Ascending aorta (tissue), 2 donors: ENCODE measurements at regions not wholly inside any gene's neighbourhood (a gene's known extent, or its start where the extent isn't known, plus 50 kb on each side); places are given as distances from the start of the nearest gene placed in this dataset.
A peak's percentile ranks its signal among the peaks of the same experiment; 100 is the strongest.

Experiments used
- DNase-seq, 2 donors: peaks; one replicate each; pipeline ENCODE4 v3.0.0-alpha.2; 2019; ENCODE audit warnings: low spot score in 2 of 2
- H3K27ac ChIP-seq, 2 donors: fragments of 200-600 bp; sonication (generic); one replicate each; pipeline ENCODE4 v1.5.1; 2016 to 2017; ENCODE audit warnings: mild to moderate bottlenecking in 1 of 2
- H3K27me3 ChIP-seq: fragments of 200-600 bp; sonication (generic); one replicate; pipeline ENCODE4 v1.5.1; 2017
- H3K36me3 ChIP-seq, 2 donors: fragments of 200-600 bp; sonication (generic); one replicate each; pipeline ENCODE4 v1.5.1; 2016
- H3K4me1 ChIP-seq, 2 donors: fragments of 200-600 bp; sonication (generic); one replicate each; pipeline ENCODE4 v1.5.1; 2016 to 2017; ENCODE audit warnings: mild to moderate bottlenecking in 1 of 2
- H3K4me3 ChIP-seq, 2 donors: fragments of 200-600 bp; sonication (generic); one replicate each; pipeline ENCODE4 v1.5.1; 2016 to 2017; ENCODE audit warnings: mild to moderate bottlenecking in 1 of 2
- H3K9me3 ChIP-seq, 2 donors: fragments of 200-600 bp; sonication (generic); one replicate each; pipeline ENCODE4 v1.5.1; 2016
- CTCF ChIP-seq, 3 experiments: fragments of 200-600 bp in 2 of 3; fragments of 450-650 bp in 1 of 3; sonication (generic) in 2 of 3; IDR thresholded peaks; one replicate each; pipeline ENCODE4 v1.5.1; 2016 to 2019; ENCODE audit warnings: antibody characterized with exemption in 3 of 3, mild to moderate bottlenecking in 1 of 3, moderate library complexity in 1 of 3
- intact Hi-C: fragments of 100-400 bp; cut with DNase I; formaldehyde crosslinking; loops from one replicate; pipeline ENCODE4 v1.15.1; 2023

- no peak for DNase-seq
- Histone ChIP-seq H3K4me1 (peaks cover 0 to 8% of the 10 kb centered on the region in 2 donors), H3K27ac (peak overlapping the region; percentile 9 to 69), H3K36me3 (no peaks in the 10 kb centered on the region), H3K9me3 (no peaks in the 10 kb centered on the region), H3K4me3 (no peak overlapping the region), H3K27me3 (no peaks in the 10 kb centered on the region)
- no peak for TF ChIP-seq CTCF (IDR thresholded peaks at IDR 0.05)
- intact Hi-C loops: no loop called here
Measured at GRCh38 chr21:16377120-16377658, 647.4 kb downstream of the USP25 start.

GRCh38 chr21:16377857-16378256, 648.1 kb downstream of the USP25 start:
- TF ChIP-seq CTCF (IDR thresholded peaks at IDR 0.05): no peak
- no peaks in the 10 kb centered on the region for H3K9me3 ChIP-seq
- no peaks in the 10 kb centered on the region for H3K36me3 ChIP-seq
- intact Hi-C loops: no loop called here
- DNase-seq: no peak
- no peak overlapping the region for H3K4me3 ChIP-seq
- H3K27ac ChIP-seq: peak overlapping the region in 1 of 2 donors; percentile 69
- no peaks in the 10 kb centered on the region for H3K27me3 ChIP-seq
- H3K4me1 ChIP-seq: peaks cover 0 to 8% of the 10 kb centered on the region in 2 donors

- TF ChIP-seq CTCF (IDR thresholded peaks at IDR 0.05): no peak
Measured at GRCh38 chr21:16378525-16378924, 648.7 kb downstream of the USP25 start.

GRCh38 chr21:16388291-16388690, 658.5 kb downstream of the USP25 start:
- Histone ChIP-seq H3K27me3 (no peaks in the 10 kb centered on the region), H3K27ac (no peak overlapping the region), H3K9me3 (no peaks in the 10 kb centered on the region), H3K36me3 (no peaks in the 10 kb centered on the region), H3K4me1 (no peaks in the 10 kb centered on the region), H3K4me3 (no peak overlapping the region)
- DNase-seq: no peak
- no peak for TF ChIP-seq CTCF (IDR thresholded peaks at IDR 0.05)
- intact Hi-C loops: no loop called here

More at GRCh38 chr21:16378525-16378924, 648.7 kb downstream of the USP25 start:
- Histone ChIP-seq H3K27me3 (no peaks in the 10 kb centered on the region), H3K36me3 (no peaks in the 10 kb centered on the region), H3K27ac (no peak overlapping the region), H3K4me1 (peaks cover 0 to 8% of the 10 kb centered on the region in 2 donors), H3K9me3 (no peaks in the 10 kb centered on the region), H3K4me3 (no peak overlapping the region)
- DNase-seq: no peak
- intact Hi-C loops: no loop called here

- DNase-seq: no peak
- TF ChIP-seq CTCF (IDR thresholded peaks at IDR 0.05): no peak
- Histone ChIP-seq H3K27me3 (no peaks in the 10 kb centered on the region), H3K36me3 (no peaks in the 10 kb centered on the region), H3K27ac (no peak overlapping the region), H3K4me1 (no peaks in the 10 kb centered on the region), H3K4me3 (no peak overlapping the region), H3K9me3 (no peaks in the 10 kb centered on the region)
- intact Hi-C loops: no loop called here
Measured at GRCh38 chr21:16388911-16389560, 659.3 kb downstream of the USP25 start.
